ENCODE measurements at regions not wholly inside any gene's neighbourhood (a gene's known extent, or its start where the extent isn't known, plus 50 kb on each side); places are given as distances from the start of the nearest gene placed in this dataset.

- DNase-seq (ENCODE audit: low read depth in 3 of 3, low spot score in 2 of 3) = no peak
These were observed 248.8 kb upstream of the KLHL1 start for GRCh38 chr13:70357031-70357430.

- no peak for DNase-seq (ENCODE audit: low read depth in 3 of 3, low spot score in 2 of 3)
These were observed 244.8 kb upstream of the KLHL1 start for GRCh38 chr13:70353096-70353495.

GRCh38 chr13:70347947-70348620, 239.8 kb upstream of the KLHL1 start:
- no peak for DNase-seq (ENCODE audit: low read depth in 3 of 3, low spot score in 2 of 3)

GRCh38 chr13:70339738-70340137, 231.5 kb upstream of the KLHL1 start:
- DNase-seq (ENCODE audit: low read depth in 3 of 3, low spot score in 2 of 3) = no peak

- DNase-seq (ENCODE audit: low read depth in 3 of 3, low spot score in 2 of 3) = no peak
These were observed 230.4 kb upstream of the KLHL1 start for GRCh38 chr13:70338609-70339008.

GRCh38 chr13:70336866-70337265, 228.6 kb upstream of the KLHL1 start:
- DNase-seq (ENCODE audit: low read depth in 3 of 3, low spot score in 2 of 3) = no peak

- DNase-seq (ENCODE audit: low read depth in 3 of 3, low spot score in 2 of 3) = no peak
These were observed 225.5 kb upstream of the KLHL1 start for GRCh38 chr13:70333752-70334151.

GRCh38 chr13:70330697-70331361, 222.6 kb upstream of the KLHL1 start:
- no peak for DNase-seq (ENCODE audit: low read depth in 3 of 3, low spot score in 2 of 3)

- DNase-seq (ENCODE audit: low read depth in 3 of 3, low spot score in 2 of 3) = no peak
These were observed 216.3 kb upstream of the KLHL1 start for GRCh38 chr13:70324519-70324918.

GRCh38 chr13:70311191-70311590, 202.9 kb upstream of the KLHL1 start:
- DNase-seq (ENCODE audit: low read depth in 3 of 3, low spot score in 2 of 3) = no peak

- DNase-seq (ENCODE audit: low read depth in 3 of 3, low spot score in 2 of 3) = peak in 2 of 3 donors; percentile 17 to 32
These were observed 202.3 kb upstream of the KLHL1 start for GRCh38 chr13:70310396-70311119.

GRCh38 chr13:70297189-70297616, 189.0 kb upstream of the KLHL1 start:
- no peak for DNase-seq (ENCODE audit: low read depth in 3 of 3, low spot score in 2 of 3)

GRCh38 chr13:70284371-70284770, 176.1 kb upstream of the KLHL1 start:
- DNase-seq (ENCODE audit: low read depth in 3 of 3, low spot score in 2 of 3) = no peak

GRCh38 chr13:70275841-70276240, 167.6 kb upstream of the KLHL1 start:
- DNase-seq (ENCODE audit: low read depth in 3 of 3, low spot score in 2 of 3) = no peak

- no peak for DNase-seq (ENCODE audit: low read depth in 3 of 3, low spot score in 2 of 3)
These were observed 147.2 kb upstream of the KLHL1 start for GRCh38 chr13:70255406-70255991.

GRCh38 chr13:70253834-70254233, 145.6 kb upstream of the KLHL1 start:
- peak in 2 of 3 donors; percentile 2 to 6 for DNase-seq (ENCODE audit: low read depth in 3 of 3, low spot score in 2 of 3)

GRCh38 chr13:70253411-70253810, 145.2 kb upstream of the KLHL1 start:
- no peak for DNase-seq (ENCODE audit: low read depth in 3 of 3, low spot score in 2 of 3)

- no peak for DNase-seq (ENCODE audit: low read depth in 3 of 3, low spot score in 2 of 3)
These were observed 141.2 kb upstream of the KLHL1 start for GRCh38 chr13:70249332-70250064.

GRCh38 chr13:70237131-70237530, 128.9 kb upstream of the KLHL1 start:
- DNase-seq (ENCODE audit: low read depth in 3 of 3, low spot score in 2 of 3) = no peak

GRCh38 chr13:70235565-70235964, 127.3 kb upstream of the KLHL1 start:
- no peak for DNase-seq (ENCODE audit: low read depth in 3 of 3, low spot score in 2 of 3)

- no peak for DNase-seq (ENCODE audit: low read depth in 3 of 3, low spot score in 2 of 3)
These were observed 115.7 kb upstream of the KLHL1 start for GRCh38 chr13:70223911-70224310.
